T-helper 2 cell treated with Interferon-gamma antibody and Interleukin-4, amounts not matched to agents 5 μg/mL and 100 μg/mL, for 36 hours (primary cell): ENCODE measurements at regions not wholly inside any gene's neighbourhood (a gene's known extent, or its start where the extent isn't known, plus 50 kb on each side); places are given as distances from the start of the nearest gene placed in this dataset.
"Not testable (repeated sequence)": the region's sequence is repeated elsewhere in the genome, so short reads cannot be mapped to it uniquely, and the experiment has no call there.

Experiments
- DNase-seq: peaks from one replicate; pipeline ENCODE4 v3.0.0; 2021; ENCODE audit warnings: low spot score
- H3K27ac Mint-ChIP-seq: one replicate; pipeline ENCODE4 v1.8.0; 2021; ENCODE audit warnings: mild to moderate bottlenecking, mixed read lengths
- H3K27me3 Mint-ChIP-seq: one replicate; pipeline ENCODE4 v1.8.0; 2021; ENCODE audit warnings: low read depth, mixed read lengths
- H3K36me3 Mint-ChIP-seq: one replicate; pipeline ENCODE4 v1.8.0; 2021; ENCODE audit warnings: low read depth, mixed read lengths
- H3K4me1 Mint-ChIP-seq: one replicate; pipeline ENCODE4 v1.8.0; 2021; ENCODE audit warnings: low read depth, mixed read lengths
- H3K4me3 Mint-ChIP-seq: one replicate; pipeline ENCODE4 v1.8.0; 2022; ENCODE audit warnings: mild to moderate bottlenecking, moderate library complexity, mixed read lengths
- H3K9me3 Mint-ChIP-seq: one replicate; pipeline ENCODE4 v1.8.0; 2021; ENCODE audit warnings: mixed read lengths

DNA sequence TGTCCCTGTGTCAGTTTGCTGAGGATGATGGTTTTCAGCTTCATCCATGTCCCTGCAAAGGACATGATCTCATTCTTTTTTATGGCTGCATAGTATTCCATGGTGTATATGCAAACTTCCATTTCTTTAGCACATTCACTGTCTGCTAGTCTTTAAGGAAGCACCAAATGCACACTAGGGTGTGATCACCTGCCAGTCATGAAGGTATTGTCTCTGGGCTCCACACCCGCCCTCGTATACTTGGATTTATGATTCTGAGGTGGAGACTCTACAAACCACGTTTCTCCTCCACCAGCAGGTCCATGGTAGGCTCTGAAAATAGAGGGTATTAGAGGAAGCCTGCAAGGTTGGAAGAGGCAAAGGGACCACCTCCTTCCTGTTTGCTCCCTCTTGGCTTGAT is 75.9 kb upstream of the MAML3 start:
- H3K27me3 Mint-ChIP-seq = peaks cover 13% of the 10 kb centered on the region
- no peaks in the 10 kb centered on the region for H3K9me3 Mint-ChIP-seq
- peaks cover 2% of the 10 kb centered on the region for H3K36me3 Mint-ChIP-seq
- no peak overlapping the region for H3K4me3 Mint-ChIP-seq
- no peak overlapping the region for H3K27ac Mint-ChIP-seq
- H3K4me1 Mint-ChIP-seq = peaks cover 19% of the 10 kb centered on the region
- DNase-seq = no peak

DNA sequence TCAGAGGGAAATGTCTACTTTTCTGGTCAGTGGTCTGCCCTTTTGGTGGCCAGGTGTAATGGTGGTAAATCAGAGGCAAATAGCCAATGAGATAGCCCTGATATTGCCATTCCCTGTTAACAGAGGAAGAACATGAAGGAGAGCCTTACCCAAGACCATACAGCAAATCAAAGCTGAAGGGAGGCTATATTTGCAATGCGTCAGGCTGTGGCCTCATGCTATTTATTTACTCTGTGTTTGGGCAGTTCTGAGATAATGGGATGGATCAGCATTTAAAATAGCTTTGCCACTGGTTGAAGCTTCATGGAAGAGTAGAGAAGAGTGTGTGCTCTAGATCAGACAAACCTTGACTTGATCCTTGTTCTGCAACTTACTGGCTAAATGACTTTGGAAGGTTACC is 73.3 kb upstream of the MAML3 start:
- Mint-ChIP-seq H3K4me1 (peaks cover 2% of the 10 kb centered on the region), H3K36me3 (no peaks in the 10 kb centered on the region), H3K4me3 (no peak overlapping the region), H3K9me3 (no peaks in the 10 kb centered on the region), H3K27me3 (peaks cover 13% of the 10 kb centered on the region), H3K27ac (no peak overlapping the region)
- DNase-seq = no peak

DNA sequence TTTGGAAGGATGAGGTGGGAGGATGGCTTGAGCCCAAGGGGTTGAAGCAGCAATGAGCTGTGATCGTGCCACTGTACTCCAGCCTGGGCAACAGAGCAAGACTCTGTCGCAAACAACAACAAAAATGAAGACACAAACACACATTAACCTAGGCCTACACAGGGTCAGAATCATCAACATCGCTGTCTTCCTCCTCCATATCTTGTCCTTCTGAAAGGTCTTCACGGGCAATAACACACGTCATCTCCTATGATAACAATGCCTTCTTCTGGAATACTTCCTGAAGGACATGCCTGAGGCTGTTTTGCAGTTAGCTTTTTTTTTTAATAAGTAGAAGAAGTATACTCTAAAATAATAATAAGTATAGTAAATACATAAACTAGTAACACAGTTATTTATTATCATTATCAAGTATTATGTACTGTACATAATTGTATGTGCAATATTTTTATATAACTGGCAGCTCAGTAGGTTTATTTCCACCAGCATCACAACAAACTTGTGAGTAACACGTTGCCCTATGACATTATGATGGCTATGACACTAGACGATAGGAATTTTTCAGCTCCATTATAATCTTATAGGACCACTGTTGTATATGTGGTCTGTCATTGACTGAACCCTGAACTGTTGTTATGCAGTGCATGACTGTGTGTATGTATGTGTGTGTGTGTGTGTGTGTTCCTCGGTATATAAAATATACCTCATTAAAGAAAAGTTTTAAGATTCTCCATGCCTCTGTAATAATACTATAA is 69.2 kb upstream of the MAML3 start:
- DNase-seq = no peak
- Mint-ChIP-seq H3K36me3 (no peaks in the 10 kb centered on the region), H3K27ac (no peak overlapping the region), H3K4me1 (no peaks in the 10 kb centered on the region), H3K4me3 (no peak overlapping the region), H3K27me3 (peaks cover 19% of the 10 kb centered on the region), H3K9me3 (no peaks in the 10 kb centered on the region)

DNA sequence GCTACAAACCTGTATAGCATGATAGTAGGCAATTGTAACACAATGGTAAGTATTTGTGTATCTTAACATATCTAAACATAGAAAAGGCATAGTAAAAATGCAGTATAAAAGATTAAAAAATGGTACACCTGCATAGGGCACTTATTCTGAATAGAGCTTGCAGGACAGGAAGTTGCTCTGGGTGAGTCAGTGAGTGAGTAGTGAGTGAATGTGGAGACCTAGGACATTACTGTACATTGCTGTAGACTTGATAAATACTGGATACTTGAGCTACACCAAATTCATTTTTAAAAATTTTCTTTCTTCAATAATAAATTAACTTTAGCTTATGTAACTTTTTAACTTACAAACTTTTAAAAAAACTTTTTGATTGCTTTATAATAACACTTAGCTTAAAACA is 68.2 kb upstream of the MAML3 start:
- Mint-ChIP-seq H3K36me3 (no peaks in the 10 kb centered on the region), H3K27me3 (peaks cover 15% of the 10 kb centered on the region), H3K9me3 (no peaks in the 10 kb centered on the region), H3K27ac (no peak overlapping the region), H3K4me1 (no peaks in the 10 kb centered on the region), H3K4me3 (no peak overlapping the region)
- DNase-seq = no peak

DNA sequence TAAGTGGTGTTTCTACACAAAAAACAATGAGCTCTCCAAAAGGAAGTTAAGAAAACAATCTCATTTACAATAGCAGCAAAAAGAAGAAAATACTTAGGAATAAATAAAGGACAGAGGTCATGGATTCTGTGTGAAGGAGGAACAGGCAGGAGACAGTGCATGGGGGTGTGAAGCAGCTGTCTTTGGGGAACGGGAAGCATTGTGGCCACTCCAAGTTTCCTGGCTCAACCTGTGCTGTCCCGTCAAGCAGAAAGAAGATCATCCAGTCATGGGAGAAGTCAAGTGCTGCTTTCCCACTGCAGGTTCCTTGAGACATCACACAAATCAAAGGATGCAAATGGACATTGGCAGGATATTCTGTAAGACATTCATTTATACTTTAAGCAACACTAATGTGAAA is 66.1 kb upstream of the MAML3 start:
- peaks cover 13% of the 10 kb centered on the region for H3K27me3 Mint-ChIP-seq
- no peak overlapping the region for H3K4me3 Mint-ChIP-seq
- no peaks in the 10 kb centered on the region for H3K36me3 Mint-ChIP-seq
- no peaks in the 10 kb centered on the region for H3K4me1 Mint-ChIP-seq
- DNase-seq = no peak
- H3K9me3 Mint-ChIP-seq = no peaks in the 10 kb centered on the region
- no peak overlapping the region for H3K27ac Mint-ChIP-seq

DNA sequence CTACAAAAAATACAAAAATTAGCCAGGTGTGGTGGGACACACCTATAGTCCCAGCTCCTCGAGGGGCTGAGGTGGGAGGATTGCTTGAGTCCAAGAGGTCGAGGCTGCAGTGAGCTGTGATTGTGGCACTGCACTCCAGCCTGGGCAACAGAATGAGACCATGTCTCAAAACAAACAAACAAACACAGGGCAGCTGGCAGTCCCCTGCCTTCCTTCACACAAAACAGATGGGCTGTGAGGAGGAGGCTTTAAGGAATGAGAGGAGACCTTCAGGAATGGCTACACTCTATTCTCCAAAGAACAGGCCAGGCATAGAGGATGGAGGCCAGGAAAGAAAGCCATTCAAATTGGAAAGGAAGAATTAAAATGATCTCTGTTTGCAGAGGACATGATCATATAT is 65.6 kb upstream of the MAML3 start:
- Mint-ChIP-seq H3K4me3 (no peak overlapping the region), H3K36me3 (no peaks in the 10 kb centered on the region), H3K27ac (no peak overlapping the region), H3K4me1 (no peaks in the 10 kb centered on the region), H3K27me3 (peaks cover 15% of the 10 kb centered on the region), H3K9me3 (no peaks in the 10 kb centered on the region)
- DNase-seq = no peak

DNA sequence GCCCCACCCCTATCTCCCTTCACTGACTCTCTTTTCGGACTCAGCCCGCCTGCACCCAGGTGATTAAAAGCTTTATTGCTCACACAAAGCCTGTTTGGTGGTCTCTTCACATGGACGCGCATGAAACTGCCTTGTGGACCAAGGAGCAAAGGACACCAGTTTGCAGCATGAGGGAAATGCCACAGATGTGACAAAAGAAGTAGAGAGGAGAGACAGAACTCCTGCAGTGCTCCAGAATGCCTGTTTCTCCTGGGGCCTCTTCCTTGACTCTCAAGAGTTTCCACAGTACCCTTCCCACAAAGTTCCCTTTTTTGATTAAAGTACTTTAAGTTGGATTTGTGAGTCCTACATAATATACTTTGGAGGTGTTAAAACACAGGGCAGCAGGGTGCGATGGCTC is 65.1 kb upstream of the MAML3 start:
- H3K9me3 Mint-ChIP-seq, H3K36me3 Mint-ChIP-seq, H3K27ac Mint-ChIP-seq, DNase-seq, H3K4me1 Mint-ChIP-seq, H3K4me3 Mint-ChIP-seq: not testable (repeated sequence)
- H3K27me3 Mint-ChIP-seq = peaks cover 15% of the 10 kb centered on the region

DNA sequence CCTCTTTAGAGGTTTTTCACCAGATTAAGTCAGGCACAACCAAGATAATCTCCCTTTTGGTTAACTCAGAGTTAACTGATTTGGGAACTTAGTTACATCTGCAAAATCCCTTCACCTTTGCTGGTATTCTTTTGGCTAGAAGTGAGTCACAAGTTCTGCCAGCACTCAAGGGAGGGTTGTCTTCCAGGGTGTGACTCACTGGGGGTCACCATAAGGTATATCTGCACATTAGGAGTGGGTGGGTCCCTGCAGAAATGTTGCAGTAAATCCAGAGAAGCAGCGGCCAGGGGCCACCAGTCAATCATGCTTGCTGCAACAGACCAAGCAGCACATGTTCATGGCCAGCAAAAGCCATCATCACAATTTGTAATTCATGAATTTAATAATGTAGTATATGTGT is 59.8 kb upstream of the MAML3 start:
- DNase-seq = no peak
- Mint-ChIP-seq H3K27ac (no peak overlapping the region), H3K4me1 (peaks cover 2% of the 10 kb centered on the region), H3K36me3 (no peaks in the 10 kb centered on the region), H3K27me3 (peaks cover 16% of the 10 kb centered on the region), H3K4me3 (no peak overlapping the region), H3K9me3 (no peaks in the 10 kb centered on the region)

DNA sequence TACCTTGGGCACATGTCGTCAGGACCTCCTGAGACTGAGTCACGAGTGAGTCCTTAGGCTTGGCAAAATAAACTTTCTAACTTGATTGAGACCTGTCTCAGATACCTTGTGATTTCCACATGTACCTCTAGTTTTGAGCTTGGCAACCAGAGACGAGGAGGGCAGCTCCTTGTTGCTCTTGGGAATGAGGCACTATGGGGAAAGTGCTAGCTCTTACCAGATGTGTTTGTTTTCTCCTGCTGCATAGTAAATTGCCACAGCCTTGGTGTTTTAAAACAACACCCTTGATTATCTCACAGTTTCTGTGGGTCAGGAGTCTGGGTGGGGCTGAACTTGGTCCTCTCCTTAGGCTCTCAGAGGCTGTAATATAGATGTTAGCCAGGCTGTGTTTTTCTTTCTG is 59.1 kb upstream of the MAML3 start:
- Mint-ChIP-seq H3K36me3 (no peaks in the 10 kb centered on the region), H3K4me3 (no peak overlapping the region), H3K4me1 (peaks cover 2% of the 10 kb centered on the region), H3K27me3 (peaks cover 22% of the 10 kb centered on the region), H3K27ac (no peak overlapping the region), H3K9me3 (no peaks in the 10 kb centered on the region)
- DNase-seq = no peak

DNA sequence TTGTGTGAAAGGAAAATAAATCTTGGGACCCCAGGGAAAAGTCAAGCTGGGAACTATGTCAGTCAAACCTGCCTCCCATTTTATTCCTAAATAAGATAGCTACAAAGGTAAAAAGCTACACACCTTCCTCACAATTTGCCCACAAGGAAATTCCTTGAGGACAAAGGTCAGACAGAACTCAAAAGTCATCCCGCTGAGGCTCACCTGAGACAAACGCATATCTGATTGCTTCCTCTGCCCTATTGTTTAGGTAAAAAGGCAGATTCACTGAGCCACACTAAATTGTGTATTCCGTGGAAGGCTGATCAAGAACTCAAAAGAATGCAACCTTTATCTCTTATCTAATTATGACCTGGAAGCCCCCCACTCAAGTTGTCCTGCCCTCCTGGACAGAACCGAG is 58.7 kb upstream of the MAML3 start:
- Mint-ChIP-seq H3K9me3 (no peaks in the 10 kb centered on the region), H3K36me3 (no peaks in the 10 kb centered on the region), H3K27me3 (peaks cover 27% of the 10 kb centered on the region), H3K27ac (no peak overlapping the region), H3K4me1 (peaks cover 2% of the 10 kb centered on the region), H3K4me3 (no peak overlapping the region)
- DNase-seq = no peak

DNA sequence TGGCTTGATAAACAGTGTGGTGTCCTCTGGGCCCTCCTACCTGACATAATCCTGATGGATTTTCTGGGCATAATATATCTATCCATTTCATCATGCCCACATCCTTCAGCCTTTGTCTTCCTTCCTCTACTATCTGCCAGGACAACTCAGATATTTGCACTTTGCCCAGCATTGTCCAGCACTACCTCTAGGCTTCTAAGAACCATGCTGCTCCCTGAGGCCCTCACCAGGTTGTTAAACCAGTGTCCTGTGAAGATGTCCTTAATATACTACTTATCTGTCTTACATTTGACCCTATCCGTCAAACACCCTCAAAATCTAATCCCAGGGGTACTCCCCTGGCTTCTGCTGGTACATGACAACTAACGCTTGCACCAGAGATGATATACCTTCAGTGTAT is 58.2 kb upstream of the MAML3 start:
- Mint-ChIP-seq H3K4me1 (peaks cover 2% of the 10 kb centered on the region), H3K9me3 (no peaks in the 10 kb centered on the region), H3K27ac (no peak overlapping the region), H3K27me3 (peaks cover 30% of the 10 kb centered on the region), H3K4me3 (no peak overlapping the region), H3K36me3 (no peaks in the 10 kb centered on the region)
- no peak for DNase-seq

DNA sequence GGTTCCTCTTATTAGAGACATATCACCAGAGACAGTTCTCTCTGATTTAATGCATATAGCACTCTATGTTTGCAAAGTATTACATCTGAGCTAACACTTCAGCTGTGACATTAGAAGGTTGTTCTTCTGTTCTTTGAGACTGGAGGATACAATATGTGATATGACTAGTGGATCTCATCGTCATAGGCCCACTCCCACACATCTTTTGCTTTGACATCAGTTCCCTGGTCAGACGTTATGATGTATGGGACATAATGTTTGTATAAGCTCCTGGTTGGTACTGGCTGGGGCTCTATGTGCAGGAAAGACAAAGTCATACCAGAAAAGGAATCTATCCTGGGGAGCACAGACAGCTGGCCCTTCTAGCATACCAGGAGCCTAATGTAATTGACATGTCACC is 57.7 kb upstream of the MAML3 start:
- Mint-ChIP-seq H3K27me3 (peaks cover 30% of the 10 kb centered on the region), H3K27ac (no peak overlapping the region), H3K4me3 (no peak overlapping the region), H3K36me3 (no peaks in the 10 kb centered on the region), H3K9me3 (no peaks in the 10 kb centered on the region), H3K4me1 (peaks cover 2% of the 10 kb centered on the region)
- no peak for DNase-seq

DNA sequence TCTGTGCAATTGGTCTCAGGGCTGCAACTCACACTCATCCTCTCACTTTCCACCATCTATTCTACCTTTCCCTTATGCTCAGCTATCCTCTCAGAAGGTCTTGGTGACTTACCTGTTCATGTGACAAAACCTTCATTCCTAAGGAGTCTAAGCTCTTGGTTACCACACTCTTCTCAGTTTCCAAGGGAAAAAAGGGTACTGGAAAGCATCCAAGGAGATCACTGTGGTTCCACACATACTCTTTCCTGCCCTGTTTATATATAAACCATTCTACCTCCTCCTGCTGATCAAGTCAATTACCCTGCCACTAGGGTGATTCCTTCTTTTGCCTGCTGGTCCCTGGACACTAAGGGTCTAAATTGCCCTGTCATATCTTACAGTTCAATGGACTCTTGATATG is 57.2 kb upstream of the MAML3 start:
- H3K4me3 Mint-ChIP-seq = no peak overlapping the region
- H3K4me1 Mint-ChIP-seq = peaks cover 2% of the 10 kb centered on the region

DNA sequence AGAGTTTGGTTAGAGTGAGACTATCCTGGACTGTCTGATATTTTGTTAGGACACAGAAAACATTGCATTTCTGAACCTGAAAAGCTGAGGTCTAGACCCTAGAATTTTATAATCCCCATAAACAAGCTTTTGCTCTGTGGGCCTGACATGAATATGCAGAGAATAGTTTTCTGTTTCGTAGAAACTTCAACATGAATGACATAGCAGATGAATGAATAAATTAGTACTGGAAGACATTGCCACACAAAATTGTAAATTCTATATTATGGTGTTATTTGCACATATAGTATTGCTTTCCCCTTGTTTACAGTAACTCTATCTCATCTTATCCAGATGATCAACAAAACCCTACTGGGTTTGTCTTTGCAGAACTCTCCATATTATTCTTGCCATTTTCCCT is 54.9 kb upstream of the MAML3 start:
- peaks cover 48% of the 10 kb centered on the region for H3K27me3 Mint-ChIP-seq
- DNase-seq = no peak
- no peaks in the 10 kb centered on the region for H3K9me3 Mint-ChIP-seq
- H3K36me3 Mint-ChIP-seq = no peaks in the 10 kb centered on the region
- H3K4me3 Mint-ChIP-seq = no peak overlapping the region
- peaks cover 2% of the 10 kb centered on the region for H3K4me1 Mint-ChIP-seq
- H3K27ac Mint-ChIP-seq = no peak overlapping the region

More for the DNA sequence above, 57.2 kb upstream of the MAML3 start:
- DNase-seq = no peak
- Mint-ChIP-seq H3K27ac (no peak overlapping the region), H3K27me3 (peaks cover 35% of the 10 kb centered on the region), H3K36me3 (no peaks in the 10 kb centered on the region), H3K9me3 (no peaks in the 10 kb centered on the region)
